GM13976 (cell line): ENCODE measurements at regions not wholly inside any gene's neighbourhood (a gene's known extent, or its start where the extent isn't known, plus 50 kb on each side); places are given as distances from the start of the nearest gene placed in this dataset.

Experiments used
- DNase-seq: peaks from one replicate; pipeline ENCODE4 v3.0.0; 2012; ENCODE audit warnings: low spot score
- in situ Hi-C: fragments of 300-500 bp; cut with MboI; formaldehyde crosslinking; loops from one replicate; pipeline ENCODE4 v1.12.0; 2022; ENCODE audit warnings: low sequenced_read_pairs, mixed read lengths, inconsistent platforms; ENCODE audit not compliant: unreplicated experiment
- TF ChIP-seq, protein P1 (sequence below): IDR thresholded peaks from 2 replicates; pipeline ENCODE4 v1.5.1; 2012; ENCODE audit warnings: borderline replicate concordance, mild to moderate bottlenecking; ENCODE audit not compliant: insufficient read depth; ENCODE audit errors: extremely low read depth, missing control alignments, control extremely low read depth

GRCh38 chr3:145519398-145520047 is 641.5 kb downstream of the PLOD2 start:
- no peak for DNase-seq
- in situ Hi-C loops, result no loop called here
- TF ChIP-seq, protein P1, sequence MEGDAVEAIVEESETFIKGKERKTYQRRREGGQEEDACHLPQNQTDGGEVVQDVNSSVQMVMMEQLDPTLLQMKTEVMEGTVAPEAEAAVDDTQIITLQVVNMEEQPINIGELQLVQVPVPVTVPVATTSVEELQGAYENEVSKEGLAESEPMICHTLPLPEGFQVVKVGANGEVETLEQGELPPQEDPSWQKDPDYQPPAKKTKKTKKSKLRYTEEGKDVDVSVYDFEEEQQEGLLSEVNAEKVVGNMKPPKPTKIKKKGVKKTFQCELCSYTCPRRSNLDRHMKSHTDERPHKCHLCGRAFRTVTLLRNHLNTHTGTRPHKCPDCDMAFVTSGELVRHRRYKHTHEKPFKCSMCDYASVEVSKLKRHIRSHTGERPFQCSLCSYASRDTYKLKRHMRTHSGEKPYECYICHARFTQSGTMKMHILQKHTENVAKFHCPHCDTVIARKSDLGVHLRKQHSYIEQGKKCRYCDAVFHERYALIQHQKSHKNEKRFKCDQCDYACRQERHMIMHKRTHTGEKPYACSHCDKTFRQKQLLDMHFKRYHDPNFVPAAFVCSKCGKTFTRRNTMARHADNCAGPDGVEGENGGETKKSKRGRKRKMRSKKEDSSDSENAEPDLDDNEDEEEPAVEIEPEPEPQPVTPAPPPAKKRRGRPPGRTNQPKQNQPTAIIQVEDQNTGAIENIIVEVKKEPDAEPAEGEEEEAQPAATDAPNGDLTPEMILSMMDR, result no peak

- in situ Hi-C loops, result no loop called here
- DNase-seq, result no peak
- TF ChIP-seq, protein P1, result no peak
Measured at GRCh38 chr3:145522179-145522578, 638.8 kb downstream of the PLOD2 start.

- in situ Hi-C loops, result no loop called here
- no peak for DNase-seq
- TF ChIP-seq, protein P1, result no peak
Measured at GRCh38 chr3:145522893-145523651, 637.9 kb downstream of the PLOD2 start.

- in situ Hi-C loops, result no loop called here
- TF ChIP-seq, protein P1, result no peak
- DNase-seq, result no peak
Measured at GRCh38 chr3:145531548-145531947, 629.4 kb downstream of the PLOD2 start.

DNA sequence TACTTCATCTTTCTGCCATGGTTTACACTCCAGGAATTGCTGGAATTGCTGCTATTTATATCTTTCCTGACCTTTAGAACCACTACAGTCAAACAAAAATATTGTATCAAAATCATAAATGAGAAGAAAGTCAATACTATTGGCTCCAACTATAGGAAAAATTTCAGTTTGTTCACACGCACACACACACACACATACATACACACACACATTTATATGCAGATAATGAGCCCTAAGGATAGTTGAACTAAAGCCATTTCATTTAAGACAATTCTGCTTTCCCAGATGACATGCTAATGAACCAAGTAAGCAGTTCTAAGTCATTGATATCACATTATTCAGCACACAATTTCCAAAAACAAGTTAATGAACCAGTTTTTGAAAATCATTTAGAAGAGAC is 627.3 kb downstream of the PLOD2 start:
- in situ Hi-C loops, result no loop called here
- TF ChIP-seq, protein P1, result no peak
- DNase-seq, result no peak

- TF ChIP-seq, protein P1, result no peak
Measured at GRCh38 chr3:145536461-145536860, 624.5 kb downstream of the PLOD2 start.

More at GRCh38 chr3:145536461-145536860, 624.5 kb downstream of the PLOD2 start:
- in situ Hi-C loops, result no loop called here
- no peak for DNase-seq
